ENCODE measurements at regions not wholly inside any gene's neighbourhood (a gene's known extent, or its start where the extent isn't known, plus 50 kb on each side); places are given as distances from the start of the nearest gene placed in this dataset.

DNA sequence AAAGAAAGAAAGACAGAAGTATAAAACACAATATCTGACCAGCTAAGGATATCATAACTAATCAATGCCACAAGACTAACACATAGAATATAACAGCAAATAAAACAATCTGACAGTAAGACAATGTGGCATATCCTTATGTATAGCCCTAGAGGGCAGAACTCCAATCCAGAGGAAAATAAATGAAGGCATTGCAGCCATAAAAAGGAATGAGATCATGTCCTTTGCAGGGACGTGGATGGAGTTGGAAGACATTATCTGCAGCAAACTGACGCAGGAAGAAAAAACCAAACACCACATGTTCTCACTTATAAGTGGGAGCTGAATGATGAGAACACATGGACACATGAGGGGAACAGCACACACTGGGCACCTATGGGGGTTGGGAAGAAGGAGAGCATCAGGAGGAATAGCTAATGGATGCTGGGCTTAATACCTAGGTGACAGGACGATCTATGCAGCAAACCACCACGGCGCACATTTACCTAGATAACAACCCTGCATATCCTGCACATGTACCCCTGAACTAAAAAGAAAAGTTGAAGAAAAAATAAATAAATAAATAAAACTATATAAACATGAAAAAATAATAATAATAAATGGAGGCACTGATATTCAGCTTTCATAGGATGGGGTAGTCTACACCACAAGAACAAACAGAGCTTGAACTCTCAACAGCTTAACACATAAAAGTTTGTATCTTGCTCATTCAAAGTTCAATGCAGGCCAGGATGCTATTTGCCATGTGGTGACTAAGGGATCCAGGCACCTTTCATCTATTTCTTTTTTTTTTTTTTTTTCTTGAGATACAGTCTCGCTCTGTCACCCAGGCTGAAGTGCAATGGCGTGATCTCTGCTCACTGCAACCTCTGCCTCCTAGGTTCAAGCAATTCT is 66.1 kb upstream of the KAT6B start:
- in situ Hi-C loops (cut with HindIII; ENCODE audit: low pct_unique_long_range_greater_than_20kb, low sequenced_read_pairs), result no loop called here
- no peak for DNase-seq (ENCODE audit: low read depth, low spot score)

GRCh38 chr10:74763934-74764591 is 62.3 kb upstream of the KAT6B start:
- no peak for DNase-seq (ENCODE audit: low read depth, low spot score)
- in situ Hi-C loops (cut with HindIII; ENCODE audit: low pct_unique_long_range_greater_than_20kb, low sequenced_read_pairs), result no loop called here

DNA sequence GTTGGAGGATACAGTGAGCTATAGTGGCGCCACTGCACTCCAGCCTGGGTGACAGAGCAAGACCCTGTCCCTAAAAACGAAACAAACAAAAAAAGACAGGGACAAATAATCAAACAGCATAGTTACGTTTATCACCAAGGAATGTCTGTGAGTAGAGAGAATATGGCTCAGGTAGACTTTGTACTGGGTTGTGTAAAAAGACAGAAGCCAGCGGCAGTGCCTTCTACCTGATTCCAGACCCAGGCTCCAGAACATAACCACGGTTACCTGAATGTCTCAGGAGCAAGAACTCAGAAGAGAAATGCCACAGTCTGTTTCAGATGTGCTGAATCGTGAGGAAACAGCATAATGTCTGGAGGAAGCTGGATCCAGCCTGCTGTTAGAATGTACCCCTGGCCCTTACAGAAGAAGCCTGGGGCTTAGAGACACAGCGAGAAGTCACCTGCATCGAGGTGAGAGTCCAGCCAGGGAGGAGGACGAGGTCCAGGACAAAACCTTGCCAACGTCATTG is 60.9 kb upstream of the KAT6B start:
- DNase-seq (ENCODE audit: low read depth, low spot score), result no peak
- in situ Hi-C loops (cut with HindIII; ENCODE audit: low pct_unique_long_range_greater_than_20kb, low sequenced_read_pairs), result no loop called here

- in situ Hi-C loops (cut with HindIII; ENCODE audit: low pct_unique_long_range_greater_than_20kb, low sequenced_read_pairs), result no loop called here
Measured at GRCh38 chr10:74766501-74766900, 59.9 kb upstream of the KAT6B start.

GRCh38 chr10:74770400-74770799 is 56.0 kb upstream of the KAT6B start:
- in situ Hi-C loops (cut with HindIII; ENCODE audit: low pct_unique_long_range_greater_than_20kb, low sequenced_read_pairs), result no loop called here

More at GRCh38 chr10:74766501-74766900, 59.9 kb upstream of the KAT6B start:
- no peak for DNase-seq (ENCODE audit: low read depth, low spot score)

GRCh38 chr10:74771054-74771453 is 55.3 kb upstream of the KAT6B start:
- DNase-seq (ENCODE audit: low read depth, low spot score), result peak; percentile 9
- in situ Hi-C loops (cut with HindIII; ENCODE audit: low pct_unique_long_range_greater_than_20kb, low sequenced_read_pairs), result no loop called here

More at GRCh38 chr10:74770400-74770799, 56.0 kb upstream of the KAT6B start:
- DNase-seq (ENCODE audit: low read depth, low spot score), result no peak

DNA sequence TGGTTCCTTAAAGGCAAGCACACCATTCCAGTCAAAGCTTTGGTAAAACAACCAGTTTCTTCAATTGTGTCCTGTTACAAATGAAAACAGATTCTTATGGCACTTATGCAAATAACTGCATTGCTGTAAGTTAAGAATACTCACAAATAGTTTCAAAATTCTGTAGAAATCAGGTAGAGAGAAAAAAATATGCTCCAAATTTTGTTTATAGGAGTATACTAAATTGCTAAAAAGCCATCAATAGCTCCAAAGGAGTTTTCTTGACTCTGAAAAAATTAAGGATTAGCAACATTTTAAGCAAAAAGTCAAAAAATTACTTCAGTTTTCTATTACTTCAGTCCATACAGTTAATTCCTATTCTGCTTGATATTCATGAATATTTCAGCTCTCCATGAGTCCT is 51.3 kb upstream of the KAT6B start:
- no peak for DNase-seq (ENCODE audit: low read depth, low spot score)
- in situ Hi-C loops (cut with HindIII; ENCODE audit: low pct_unique_long_range_greater_than_20kb, low sequenced_read_pairs), result no loop called here

All from SK-MEL-5 (cell line).